Bone marrow (tissue), 2 donors: ENCODE measurements at regions not wholly inside any gene's neighbourhood (a gene's known extent, or its start where the extent isn't known, plus 50 kb on each side); places are given as distances from the start of the nearest gene placed in this dataset.

Experiments
- DNase-seq, 2 donors: peaks; one replicate each; lab custom pipeline; 2025; lab: John Stamatoyannopoulos, UW

- peak in 1 of 2 donors; percentile 65 for DNase-seq
Observed at GRCh38 chr3:43180027-43180426, 74.1 kb upstream of the POMGNT2 start.

- no peak for DNase-seq
Observed at GRCh38 chr3:43178891-43179366, 73.0 kb upstream of the POMGNT2 start.

GRCh38 chr3:43177085-43177484, 71.2 kb upstream of the POMGNT2 start:
- DNase-seq = no peak

- no peak for DNase-seq
Observed at GRCh38 chr3:43176666-43177065, 70.8 kb upstream of the POMGNT2 start.

GRCh38 chr3:43175541-43175940, 69.7 kb upstream of the POMGNT2 start:
- DNase-seq = no peak

- no peak for DNase-seq
Observed at GRCh38 chr3:43173949-43174348, 68.1 kb upstream of the POMGNT2 start.

- DNase-seq = no peak
Observed at GRCh38 chr3:43171748-43172147, 65.9 kb upstream of the POMGNT2 start.

- no peak for DNase-seq
Observed at GRCh38 chr3:43170553-43170952, 64.7 kb upstream of the POMGNT2 start.

GRCh38 chr3:43169987-43170386, 64.1 kb upstream of the POMGNT2 start:
- no peak for DNase-seq

- DNase-seq = no peak
Observed at GRCh38 chr3:43166406-43166805, 60.5 kb upstream of the POMGNT2 start.

GRCh38 chr3:43165786-43166185, 59.9 kb upstream of the POMGNT2 start:
- no peak for DNase-seq

- DNase-seq = no peak
Observed at GRCh38 chr3:43163895-43164493, 58.1 kb upstream of the POMGNT2 start.

GRCh38 chr3:43162230-43163084, 56.6 kb upstream of the POMGNT2 start:
- peak in 1 of 2 donors; percentile 23 for DNase-seq

- no peak for DNase-seq
Observed at GRCh38 chr3:43161684-43162229, 55.9 kb upstream of the POMGNT2 start.

- DNase-seq = no peak
Observed at GRCh38 chr3:43160664-43161063, 54.8 kb upstream of the POMGNT2 start.

- DNase-seq = no peak
Observed at GRCh38 chr3:43159876-43160255, 54.0 kb upstream of the POMGNT2 start.

- no peak for DNase-seq
Observed at GRCh38 chr3:43159131-43159875, 53.4 kb upstream of the POMGNT2 start.

- DNase-seq = no peak
Observed at GRCh38 chr3:43156812-43157455, 51.1 kb upstream of the POMGNT2 start.

- no peak for DNase-seq
Observed at GRCh38 chr3:43155464-43156121, 49.7 kb upstream of the POMGNT2 start.
